SU-DHL-6 (cell line): ENCODE measurements at regions not wholly inside any gene's neighbourhood (a gene's known extent, or its start where the extent isn't known, plus 50 kb on each side); places are given as distances from the start of the nearest gene placed in this dataset.

ENCODE experiments used
- H2AFZ ChIP-seq: fragments of 200-600 bp; sonication (generic); 2 replicates; pipeline ENCODE4 v1.6.1; 2014; ENCODE audit warnings: low read depth, mild to moderate bottlenecking, moderate library complexity, mixed read lengths, antibody characterized with exemption, low read length; ENCODE audit not compliant: severe bottlenecking
- H3F3A ChIP-seq: fragments of 200-600 bp; shearing (Covaris generic); 2 replicates; pipeline ENCODE4 v1.6.0; 2016; ENCODE audit warnings: antibody characterized with exemption, mild to moderate bottlenecking; ENCODE audit not compliant: insufficient read depth
- H3K27ac ChIP-seq: fragments of 200-600 bp; sonication (generic); 2 replicates; pipeline ENCODE4 v1.5.1; 2016; ENCODE audit warnings: low read depth, mild to moderate bottlenecking, low read length, moderate library complexity, mixed read lengths
- H3K27me3 ChIP-seq: fragments of 200-600 bp; sonication (generic), shearing (Covaris generic); 2 replicates; pipeline ENCODE4 v1.6.0; 2014; ENCODE audit warnings: mild to moderate bottlenecking, low read length
- H3K36me3 ChIP-seq: fragments of 200-600 bp; sonication (generic); 2 replicates; pipeline ENCODE4 v1.6.1; 2014; ENCODE audit warnings: mild to moderate bottlenecking, low read length, mixed read lengths
- H3K4me2 ChIP-seq: fragments of 300-600, 200-600 bp; shearing (Covaris generic), sonication (generic); 2 replicates; pipeline ENCODE4 v1.6.0; 2014; ENCODE audit warnings: low read length, low read depth, mild to moderate bottlenecking; ENCODE audit not compliant: poor library complexity, severe bottlenecking
- H3K4me3 ChIP-seq: fragments of 200-600 bp; sonication (generic); 2 replicates; pipeline ENCODE4 v1.5.1; 2014; ENCODE audit warnings: antibody characterized with exemption, low read length, mild to moderate bottlenecking, mixed read lengths; ENCODE audit not compliant: insufficient read depth, poor library complexity, severe bottlenecking
- H3K79me2 ChIP-seq: fragments of 200-600 bp; sonication (generic); 2 replicates; pipeline ENCODE4 v1.6.1; 2014; ENCODE audit warnings: mild to moderate bottlenecking, low read length, moderate library complexity; ENCODE audit not compliant: insufficient read depth
- H3K9ac ChIP-seq: fragments of 200-600 bp; sonication (generic); 2 replicates; pipeline ENCODE4 v1.7.0; 2014; ENCODE audit warnings: mild to moderate bottlenecking, low read length
- H3K9me2 ChIP-seq: fragments of 200-600 bp; sonication (generic); replicated peaks from 2 replicates; pipeline ENCODE4 v1.6.1; 2014; ENCODE audit warnings: low read length; ENCODE audit not compliant: insufficient read depth
- H3K9me3 ChIP-seq: fragments of 200-600 bp; sonication (generic); 2 replicates; pipeline ENCODE4 v1.6.1; 2014; ENCODE audit warnings: low read length, mixed read lengths; ENCODE audit not compliant: insufficient read depth
- H4K20me1 ChIP-seq: fragments of 200-600 bp; sonication (generic); 2 replicates; pipeline ENCODE4 v1.6.1; 2014; ENCODE audit warnings: low read depth, mild to moderate bottlenecking, antibody characterized with exemption, low read length, moderate library complexity, mixed read lengths
- EZH2phosphoT487 ChIP-seq: fragments of 200-600 bp; sonication (generic), shearing (Covaris generic); conservative IDR thresholded peaks from 2 replicates; pipeline ENCODE4 v1.6.1; 2018; ENCODE audit warnings: mild to moderate bottlenecking, antibody characterized with exemption, low read length, moderate library complexity, mixed read lengths
- TF ChIP-seq, protein P1 (sequence below): fragments of 200-600 bp; sonication (generic); IDR thresholded peaks from one replicate; pipeline ENCODE4 v1.5.1; 2017; ENCODE audit warnings: antibody characterized with exemption, mild to moderate bottlenecking, low read length, moderate library complexity; ENCODE audit not compliant: insufficient read depth, poor library complexity, severe bottlenecking

DNA sequence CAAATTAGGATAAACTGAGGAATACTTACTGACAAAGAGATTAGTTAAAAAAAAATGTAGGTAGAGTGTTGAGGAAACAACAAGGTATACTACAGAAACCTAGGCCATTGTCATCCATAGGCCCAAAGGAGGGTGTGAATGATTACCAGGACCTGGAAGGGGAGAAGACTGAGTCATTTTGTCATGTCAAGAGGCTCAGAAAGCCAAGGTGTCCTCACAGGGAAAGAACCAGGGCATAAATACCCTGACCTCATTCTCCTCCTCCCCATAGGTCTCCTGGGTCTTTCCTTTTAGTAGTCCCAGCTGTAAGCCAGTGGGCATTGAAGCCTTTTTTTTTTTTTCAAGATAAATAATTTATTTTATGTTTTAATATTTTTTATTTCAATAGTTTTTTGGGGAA is 582.1 kb upstream of the JAG1 start:
- H2AFZ ChIP-seq = no peak overlapping the region
- H3K4me2 ChIP-seq = no peak overlapping the region
- H3K36me3 ChIP-seq = no peaks in the 10 kb centered on the region
- H3K27me3 ChIP-seq = no peaks in the 10 kb centered on the region
- H3F3A ChIP-seq = no peaks in the 10 kb centered on the region
- H3K9me2 ChIP-seq = no peaks in the 10 kb centered on the region; the same call in 1 of the 2 replicates
- no peaks in the 10 kb centered on the region for H3K79me2 ChIP-seq
- no peak overlapping the region for H3K27ac ChIP-seq
- TF ChIP-seq, protein P1, sequence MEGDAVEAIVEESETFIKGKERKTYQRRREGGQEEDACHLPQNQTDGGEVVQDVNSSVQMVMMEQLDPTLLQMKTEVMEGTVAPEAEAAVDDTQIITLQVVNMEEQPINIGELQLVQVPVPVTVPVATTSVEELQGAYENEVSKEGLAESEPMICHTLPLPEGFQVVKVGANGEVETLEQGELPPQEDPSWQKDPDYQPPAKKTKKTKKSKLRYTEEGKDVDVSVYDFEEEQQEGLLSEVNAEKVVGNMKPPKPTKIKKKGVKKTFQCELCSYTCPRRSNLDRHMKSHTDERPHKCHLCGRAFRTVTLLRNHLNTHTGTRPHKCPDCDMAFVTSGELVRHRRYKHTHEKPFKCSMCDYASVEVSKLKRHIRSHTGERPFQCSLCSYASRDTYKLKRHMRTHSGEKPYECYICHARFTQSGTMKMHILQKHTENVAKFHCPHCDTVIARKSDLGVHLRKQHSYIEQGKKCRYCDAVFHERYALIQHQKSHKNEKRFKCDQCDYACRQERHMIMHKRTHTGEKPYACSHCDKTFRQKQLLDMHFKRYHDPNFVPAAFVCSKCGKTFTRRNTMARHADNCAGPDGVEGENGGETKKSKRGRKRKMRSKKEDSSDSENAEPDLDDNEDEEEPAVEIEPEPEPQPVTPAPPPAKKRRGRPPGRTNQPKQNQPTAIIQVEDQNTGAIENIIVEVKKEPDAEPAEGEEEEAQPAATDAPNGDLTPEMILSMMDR = no peak
- no peak for TF ChIP-seq EZH2phosphoT487
- no peaks in the 10 kb centered on the region for H4K20me1 ChIP-seq
- peaks cover 6% of the 10 kb centered on the region; the same call in 1 of the 2 replicates for H3K9me3 ChIP-seq
- H3K4me3 ChIP-seq = no peak overlapping the region
- H3K9ac ChIP-seq = no peak overlapping the region

DNA sequence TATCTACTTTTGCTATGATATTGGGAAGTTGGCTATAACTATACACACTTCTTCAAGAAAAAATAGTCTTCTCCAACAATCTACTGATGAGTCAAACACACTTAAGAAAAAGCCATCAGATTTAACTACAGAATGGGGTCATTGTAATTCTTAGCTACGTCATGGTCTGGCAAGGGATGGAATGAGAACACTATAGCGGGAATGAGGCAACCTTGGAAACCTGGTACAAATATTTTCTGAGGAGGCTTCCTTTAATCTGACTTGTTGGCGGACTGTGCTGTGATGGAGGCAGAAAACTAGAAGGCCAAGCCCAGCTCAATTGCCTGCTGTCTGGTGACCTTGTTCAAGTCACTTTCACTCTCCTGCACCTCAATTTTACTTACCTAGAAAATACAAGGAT is 586.8 kb upstream of the JAG1 start:
- H3K9ac ChIP-seq = no peak overlapping the region
- no peaks in the 10 kb centered on the region; the same call in 1 of the 2 replicates for H3K9me3 ChIP-seq
- H2AFZ ChIP-seq = no peak overlapping the region
- TF ChIP-seq EZH2phosphoT487 = no peak
- TF ChIP-seq, protein P1 = no peak
- no peak overlapping the region for H3K4me3 ChIP-seq
- no peaks in the 10 kb centered on the region for H3K9me2 ChIP-seq
- no peak overlapping the region for H3K27ac ChIP-seq
- H3K36me3 ChIP-seq = no peaks in the 10 kb centered on the region
- H4K20me1 ChIP-seq = no peaks in the 10 kb centered on the region
- H3K27me3 ChIP-seq = no peaks in the 10 kb centered on the region
- H3K4me2 ChIP-seq = no peak overlapping the region
- H3K79me2 ChIP-seq = no peaks in the 10 kb centered on the region
- no peaks in the 10 kb centered on the region for H3F3A ChIP-seq

DNA sequence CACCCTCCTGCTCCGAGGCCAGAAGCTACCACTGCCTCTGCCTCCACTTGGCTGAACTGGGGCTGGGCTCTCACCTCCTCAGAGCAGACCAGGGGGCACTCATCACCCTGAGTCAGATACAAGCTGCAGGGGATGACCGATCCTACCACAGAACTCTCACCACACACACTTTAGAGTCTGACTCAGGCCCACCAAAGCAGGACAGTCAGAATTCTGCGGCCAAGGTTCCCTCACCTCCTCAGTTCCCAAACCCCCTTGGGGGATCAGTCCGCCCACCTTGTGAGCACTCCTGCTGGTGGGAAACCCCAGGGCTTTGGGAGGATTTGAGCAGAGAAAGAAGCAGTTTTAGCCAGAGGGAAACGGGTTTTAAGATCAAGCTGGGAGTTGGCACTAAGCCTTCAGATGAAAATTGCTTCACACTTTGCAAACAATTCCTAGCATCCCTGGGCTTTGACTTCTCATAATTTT is 587.8 kb upstream of the JAG1 start:
- Histone ChIP-seq H3K27me3 (no peaks in the 10 kb centered on the region), H3K9me2 (no peaks in the 10 kb centered on the region), H3K4me3 (no peak overlapping the region), H3K9me3 (no peaks in the 10 kb centered on the region; the same call in 1 of the 2 replicates), H3K27ac (no peak overlapping the region), H3K36me3 (no peaks in the 10 kb centered on the region), H4K20me1 (no peaks in the 10 kb centered on the region), H3K4me2 (no peak overlapping the region), H2AFZ (no peak overlapping the region), H3K9ac (no peak overlapping the region), H3F3A (no peaks in the 10 kb centered on the region), H3K79me2 (no peaks in the 10 kb centered on the region)
- no peak for TF ChIP-seq EZH2phosphoT487
- TF ChIP-seq, protein P1 = no peak
